Smooth muscle cell (in vitro differentiated cells): ENCODE measurements at regions not wholly inside any gene's neighbourhood (a gene's known extent, or its start where the extent isn't known, plus 50 kb on each side); places are given as distances from the start of the nearest gene placed in this dataset.

Source experiments
- DNase-seq: peaks from one replicate; lab custom pipeline; 2025; ENCODE audit not compliant: unreplicated experiment; lab: John Stamatoyannopoulos, UW
- H2AFZ ChIP-seq: fragments of 200-600 bp; sonication (generic); 2 replicates; pipeline ENCODE4 v1.6.0; 2016; ENCODE audit warnings: antibody characterized with exemption, low read depth, mild to moderate bottlenecking
- H3F3A ChIP-seq: fragments of 200-600 bp; sonication (generic); 2 replicates; pipeline ENCODE4 v1.6.0; 2017; ENCODE audit warnings: antibody characterized with exemption, low read depth
- H3K27ac ChIP-seq: fragments of 200-600 bp; sonication (generic); 2 replicates; pipeline ENCODE4 v1.5.1; 2016; ENCODE audit warnings: low read depth, mild to moderate bottlenecking
- H3K27me3 ChIP-seq: fragments of 200-600 bp; sonication (generic); 2 replicates; pipeline ENCODE4 v1.6.1; 2016; ENCODE audit warnings: low read depth, mild to moderate bottlenecking
- H3K36me3 ChIP-seq: fragments of 200-600 bp; sonication (generic); 2 replicates; pipeline ENCODE4 v1.5.1; 2016; ENCODE audit warnings: low read depth
- H3K4me1 ChIP-seq: fragments of 200-600 bp; sonication (generic); 2 replicates; pipeline ENCODE4 v1.5.1; 2016; ENCODE audit warnings: low read depth
- H3K4me2 ChIP-seq: fragments of 200-600 bp; sonication (generic); 2 replicates; pipeline ENCODE4 v1.6.0; 2016; ENCODE audit warnings: mild to moderate bottlenecking
- H3K4me3 ChIP-seq: fragments of 200-600 bp; sonication (generic); 2 replicates; pipeline ENCODE4 v1.5.1; 2016; ENCODE audit warnings: mild to moderate bottlenecking
- H3K79me2 ChIP-seq: fragments of 200-600 bp; sonication (generic); 2 replicates; pipeline ENCODE4 v1.6.0; 2016; ENCODE audit warnings: low read depth, mild to moderate bottlenecking
- H3K9ac ChIP-seq: fragments of 200-600 bp; sonication (generic); 2 replicates; pipeline ENCODE4 v1.6.0; 2016; ENCODE audit warnings: low read depth
- H3K9me3 ChIP-seq: fragments of 200-600 bp; sonication (generic); replicated peaks from 2 replicates; pipeline ENCODE4 v1.5.1; 2016; ENCODE audit warnings: low read depth
- H4K20me1 ChIP-seq: fragments of 200-600 bp; sonication (generic); 2 replicates; pipeline ENCODE4 v1.6.0; 2016; ENCODE audit warnings: low read depth
- WGBS: methylation state at CpG from one replicate; pipeline ENCODE4 v1.1.7; 2016; ENCODE audit warnings: low lambda C conversion rate; 5-methylcytosine and 5-hydroxymethylcytosine counted together
- TF ChIP-seq, protein P1 (sequence below): fragments of 200-600 bp; sonication (generic); IDR thresholded peaks from 2 replicates; pipeline ENCODE4 v1.5.1; 2017; ENCODE audit warnings: borderline replicate concordance, mild to moderate bottlenecking, antibody characterized with exemption; ENCODE audit not compliant: insufficient read depth, poor library complexity, severe bottlenecking

DNA sequence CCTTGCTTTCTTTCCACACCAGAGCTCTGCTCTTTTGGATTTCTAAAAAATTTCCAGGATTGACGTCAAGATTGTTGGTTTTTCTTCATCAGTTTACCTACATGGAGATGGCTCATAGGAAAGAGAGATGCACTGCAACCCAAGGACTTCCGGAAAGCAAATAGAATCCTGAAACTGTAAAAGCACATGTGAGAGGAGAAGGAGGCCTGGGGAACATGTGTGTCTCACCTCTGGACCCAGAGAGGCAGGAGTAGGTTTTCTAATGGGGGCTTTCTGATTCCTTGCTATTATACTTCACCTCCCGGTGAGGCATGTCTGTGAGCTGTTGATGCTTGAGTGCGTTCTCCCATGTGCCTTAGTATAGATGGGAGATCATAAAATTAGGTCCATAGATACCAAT lies 362.8 kb downstream of the DCDC2C start:
- H3K4me3 ChIP-seq: no peak overlapping the region
- no peak for DNase-seq
- no peaks in the 10 kb centered on the region for H3K27me3 ChIP-seq
- no peak overlapping the region for H3K27ac ChIP-seq
- no peaks in the 10 kb centered on the region for H3K9me3 ChIP-seq
- no peaks in the 10 kb centered on the region for H3F3A ChIP-seq
- H3K9ac ChIP-seq: no peak overlapping the region
- TF ChIP-seq, protein P1, sequence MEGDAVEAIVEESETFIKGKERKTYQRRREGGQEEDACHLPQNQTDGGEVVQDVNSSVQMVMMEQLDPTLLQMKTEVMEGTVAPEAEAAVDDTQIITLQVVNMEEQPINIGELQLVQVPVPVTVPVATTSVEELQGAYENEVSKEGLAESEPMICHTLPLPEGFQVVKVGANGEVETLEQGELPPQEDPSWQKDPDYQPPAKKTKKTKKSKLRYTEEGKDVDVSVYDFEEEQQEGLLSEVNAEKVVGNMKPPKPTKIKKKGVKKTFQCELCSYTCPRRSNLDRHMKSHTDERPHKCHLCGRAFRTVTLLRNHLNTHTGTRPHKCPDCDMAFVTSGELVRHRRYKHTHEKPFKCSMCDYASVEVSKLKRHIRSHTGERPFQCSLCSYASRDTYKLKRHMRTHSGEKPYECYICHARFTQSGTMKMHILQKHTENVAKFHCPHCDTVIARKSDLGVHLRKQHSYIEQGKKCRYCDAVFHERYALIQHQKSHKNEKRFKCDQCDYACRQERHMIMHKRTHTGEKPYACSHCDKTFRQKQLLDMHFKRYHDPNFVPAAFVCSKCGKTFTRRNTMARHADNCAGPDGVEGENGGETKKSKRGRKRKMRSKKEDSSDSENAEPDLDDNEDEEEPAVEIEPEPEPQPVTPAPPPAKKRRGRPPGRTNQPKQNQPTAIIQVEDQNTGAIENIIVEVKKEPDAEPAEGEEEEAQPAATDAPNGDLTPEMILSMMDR: no peak
- 70% methylated on average over 4 of the region's 4 CpGs for WGBS
- no peaks in the 10 kb centered on the region for H3K79me2 ChIP-seq
- peaks cover 3% of the 10 kb centered on the region for H3K4me1 ChIP-seq
- H3K4me2 ChIP-seq: no peak overlapping the region
- H3K36me3 ChIP-seq: no peaks in the 10 kb centered on the region
- H4K20me1 ChIP-seq: no peaks in the 10 kb centered on the region
- H2AFZ ChIP-seq: no peak overlapping the region

DNA sequence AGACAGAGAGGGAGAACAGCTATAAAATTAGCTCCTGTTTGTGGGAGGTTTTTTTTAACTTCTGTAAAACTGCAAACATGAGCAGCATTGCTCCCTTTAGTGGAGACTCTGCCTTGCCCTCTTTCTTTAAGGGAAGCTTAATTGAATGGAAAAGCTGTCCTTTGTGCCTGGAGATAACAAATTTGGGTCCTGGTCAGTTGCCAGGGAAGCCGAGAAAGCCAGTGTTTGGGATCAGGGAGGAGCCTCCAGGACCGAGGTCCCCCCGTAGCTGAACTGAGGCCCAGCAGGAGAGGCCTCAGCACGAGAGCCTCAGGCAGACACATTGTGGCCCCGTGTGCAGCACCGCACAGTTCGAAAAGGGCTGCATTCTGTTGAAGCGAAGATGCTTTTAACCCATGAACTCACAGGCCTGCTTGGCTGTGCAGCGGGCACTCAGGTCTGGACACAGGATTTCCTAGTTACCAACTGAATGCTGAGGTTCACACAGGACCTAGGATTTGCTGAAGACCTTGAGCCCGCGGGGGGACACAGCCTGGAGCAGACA lies 369.7 kb downstream of the DCDC2C start:
- no peak overlapping the region for H3K4me3 ChIP-seq
- WGBS: 93% methylated on average over 11 of the region's 11 CpGs
- no peak for DNase-seq

DNA sequence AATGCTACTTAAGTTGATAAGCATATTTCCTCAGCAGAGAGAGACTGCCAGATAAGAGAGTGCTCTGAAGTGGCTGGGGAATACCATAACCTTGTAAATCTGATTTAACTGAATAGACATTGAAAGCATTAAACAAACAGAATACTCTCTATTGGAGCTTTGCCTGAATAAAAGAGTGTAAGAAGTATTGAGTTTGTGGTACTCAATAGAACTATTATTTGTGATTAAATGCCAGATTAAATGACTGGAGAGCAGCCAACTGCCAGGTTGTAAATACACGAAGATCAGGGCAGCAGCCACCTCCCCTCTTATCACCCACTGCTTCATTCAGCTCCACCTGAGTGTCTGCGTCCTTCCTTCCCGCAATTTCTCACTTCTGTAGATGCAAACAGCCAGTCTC lies 373.6 kb downstream of the DCDC2C start:
- Histone ChIP-seq H4K20me1 (no peaks in the 10 kb centered on the region), H3K9ac (no peak overlapping the region), H3K4me1 (peaks cover 6% of the 10 kb centered on the region), H3K9me3 (no peaks in the 10 kb centered on the region), H3K4me2 (no peak overlapping the region), H3K27me3 (no peaks in the 10 kb centered on the region), H3K79me2 (no peaks in the 10 kb centered on the region), H3K36me3 (no peaks in the 10 kb centered on the region), H3F3A (no peaks in the 10 kb centered on the region), H2AFZ (no peak overlapping the region), H3K27ac (no peak overlapping the region), H3K4me3 (no peak overlapping the region)
- DNase-seq: no peak
- 73% methylated on average over 3 of the region's 3 CpGs for WGBS
- TF ChIP-seq, protein P1: no peak

More for the DNA sequence above, 369.7 kb downstream of the DCDC2C start:
- H3F3A ChIP-seq: no peaks in the 10 kb centered on the region
- H2AFZ ChIP-seq: no peak overlapping the region
- H3K4me2 ChIP-seq: no peak overlapping the region
- no peak overlapping the region for H3K9ac ChIP-seq
- no peaks in the 10 kb centered on the region for H4K20me1 ChIP-seq
- no peaks in the 10 kb centered on the region for H3K9me3 ChIP-seq
- no peak overlapping the region for H3K27ac ChIP-seq
- H3K27me3 ChIP-seq: no peaks in the 10 kb centered on the region
- no peaks in the 10 kb centered on the region for H3K36me3 ChIP-seq
- H3K4me1 ChIP-seq: peaks cover 15% of the 10 kb centered on the region
- TF ChIP-seq, protein P1: no peak
- H3K79me2 ChIP-seq: no peaks in the 10 kb centered on the region

DNA sequence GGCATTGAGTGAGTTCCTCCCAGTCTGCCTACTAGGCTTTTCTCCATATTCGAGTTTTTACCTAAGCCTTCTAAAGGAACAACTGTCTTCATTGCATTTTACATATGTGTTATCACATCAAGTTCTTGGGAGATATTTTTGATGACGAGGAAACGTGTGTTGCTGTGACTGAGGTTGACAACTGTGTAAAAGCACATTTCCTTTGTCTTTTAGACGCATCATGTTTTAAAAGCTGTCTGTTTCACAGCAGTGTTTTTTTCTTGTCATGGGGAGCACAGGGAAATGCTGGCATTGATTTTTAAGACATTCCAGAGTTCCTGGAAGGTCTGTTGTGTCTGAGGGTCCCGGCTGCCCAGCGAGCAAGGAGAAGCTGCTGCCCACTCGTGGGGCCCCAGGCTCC lies 381.8 kb downstream of the DCDC2C start:
- Histone ChIP-seq H3F3A (no peaks in the 10 kb centered on the region), H3K9ac (no peak overlapping the region), H4K20me1 (no peaks in the 10 kb centered on the region), H3K9me3 (no peaks in the 10 kb centered on the region), H3K4me3 (no peak overlapping the region), H3K79me2 (no peaks in the 10 kb centered on the region), H3K27ac (no peak overlapping the region), H3K4me2 (no peak overlapping the region), H3K4me1 (no peaks in the 10 kb centered on the region), H3K27me3 (no peaks in the 10 kb centered on the region), H2AFZ (no peak overlapping the region), H3K36me3 (no peaks in the 10 kb centered on the region)
- 80% methylated on average over 7 of the region's 7 CpGs for WGBS
- no peak for DNase-seq
- TF ChIP-seq, protein P1: no peak
